Epithelial cell of esophagus (primary cell): ENCODE measurements at regions not wholly inside any gene's neighbourhood (a gene's known extent, or its start where the extent isn't known, plus 50 kb on each side); places are given as distances from the start of the nearest gene placed in this dataset.

Experiments
- DNase-seq: peaks from one replicate; pipeline ENCODE4 v3.0.0; 2010; ENCODE audit warnings: low read depth
- H3K4me3 ChIP-seq: 2 replicates; pipeline ENCODE4 v1.5.1; 2011; ENCODE audit warnings: mild to moderate bottlenecking, low read length, control low read depth
- TF ChIP-seq, protein P1 (sequence below): IDR thresholded peaks from 2 replicates; pipeline ENCODE4 v1.5.1; 2011; ENCODE audit warnings: low read depth, mild to moderate bottlenecking, low read length, control low read depth, inconsistent platforms; ENCODE audit not compliant: insufficient read depth; ENCODE audit errors: missing control alignments

DNA sequence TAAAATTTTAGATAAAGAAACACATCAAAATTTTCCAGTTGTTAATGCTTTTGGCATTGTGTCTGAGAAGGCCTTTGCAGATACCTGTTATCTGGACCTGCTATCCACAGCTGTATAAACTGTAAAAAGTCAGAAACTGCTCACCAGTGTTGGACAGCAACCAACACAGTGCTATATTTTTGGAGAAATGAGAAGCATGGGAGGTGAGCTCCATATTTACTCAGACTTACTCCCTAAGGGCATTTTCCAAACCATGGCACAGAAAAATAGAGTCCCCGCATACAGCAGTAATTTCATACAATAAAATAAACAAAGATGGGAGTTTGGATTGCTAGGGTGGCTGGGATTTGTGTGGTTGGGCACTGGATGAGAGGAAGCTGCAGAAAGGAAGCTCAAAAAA is 136.3 kb upstream of the GLI3 start:
- DNase-seq: no peak
- TF ChIP-seq, protein P1, sequence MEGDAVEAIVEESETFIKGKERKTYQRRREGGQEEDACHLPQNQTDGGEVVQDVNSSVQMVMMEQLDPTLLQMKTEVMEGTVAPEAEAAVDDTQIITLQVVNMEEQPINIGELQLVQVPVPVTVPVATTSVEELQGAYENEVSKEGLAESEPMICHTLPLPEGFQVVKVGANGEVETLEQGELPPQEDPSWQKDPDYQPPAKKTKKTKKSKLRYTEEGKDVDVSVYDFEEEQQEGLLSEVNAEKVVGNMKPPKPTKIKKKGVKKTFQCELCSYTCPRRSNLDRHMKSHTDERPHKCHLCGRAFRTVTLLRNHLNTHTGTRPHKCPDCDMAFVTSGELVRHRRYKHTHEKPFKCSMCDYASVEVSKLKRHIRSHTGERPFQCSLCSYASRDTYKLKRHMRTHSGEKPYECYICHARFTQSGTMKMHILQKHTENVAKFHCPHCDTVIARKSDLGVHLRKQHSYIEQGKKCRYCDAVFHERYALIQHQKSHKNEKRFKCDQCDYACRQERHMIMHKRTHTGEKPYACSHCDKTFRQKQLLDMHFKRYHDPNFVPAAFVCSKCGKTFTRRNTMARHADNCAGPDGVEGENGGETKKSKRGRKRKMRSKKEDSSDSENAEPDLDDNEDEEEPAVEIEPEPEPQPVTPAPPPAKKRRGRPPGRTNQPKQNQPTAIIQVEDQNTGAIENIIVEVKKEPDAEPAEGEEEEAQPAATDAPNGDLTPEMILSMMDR: no peak
- H3K4me3 ChIP-seq: no peak overlapping the region

DNA sequence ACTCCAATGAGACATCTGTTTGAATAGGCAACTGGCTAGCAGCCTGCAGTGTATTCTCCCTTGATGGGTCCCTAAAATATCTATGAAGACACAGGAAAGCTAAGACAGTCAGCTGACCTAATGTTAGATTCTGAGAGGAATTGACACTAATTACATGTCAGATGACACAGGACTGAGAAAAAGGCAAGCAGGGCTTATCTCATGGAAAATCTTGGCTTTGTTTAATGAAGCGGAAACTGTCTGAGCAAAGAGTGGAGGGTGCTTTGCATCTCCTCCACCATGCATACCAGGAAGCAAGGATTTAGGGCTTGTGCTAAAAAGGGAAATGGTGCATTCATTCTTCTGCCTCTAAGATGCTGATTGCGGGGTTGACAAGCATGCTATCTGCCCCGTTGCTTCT is 135.5 kb upstream of the GLI3 start:
- no peak for DNase-seq
- TF ChIP-seq, protein P1: no peak
- H3K4me3 ChIP-seq: no peak overlapping the region

DNA sequence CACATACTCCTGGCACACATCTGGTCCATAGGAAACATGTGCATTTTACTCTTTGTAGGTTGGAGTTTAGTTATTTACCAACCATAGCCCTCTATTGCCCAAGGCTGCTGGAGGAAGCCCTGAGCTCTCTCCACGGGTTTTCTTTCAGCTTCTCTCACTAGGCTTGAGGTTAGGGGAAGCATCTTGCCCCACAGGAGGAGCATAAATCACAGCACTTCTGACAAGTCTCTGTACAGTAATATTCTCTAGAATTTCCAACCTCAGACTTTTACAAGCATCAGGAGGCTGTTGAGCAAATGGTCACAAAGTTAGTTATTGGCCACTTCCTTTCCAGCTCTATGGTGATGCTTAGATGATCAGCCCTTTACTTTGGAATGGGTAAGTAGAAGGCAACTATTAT is 122.9 kb upstream of the GLI3 start:
- no peak overlapping the region for H3K4me3 ChIP-seq
- DNase-seq: no peak
- TF ChIP-seq, protein P1: no peak

DNA sequence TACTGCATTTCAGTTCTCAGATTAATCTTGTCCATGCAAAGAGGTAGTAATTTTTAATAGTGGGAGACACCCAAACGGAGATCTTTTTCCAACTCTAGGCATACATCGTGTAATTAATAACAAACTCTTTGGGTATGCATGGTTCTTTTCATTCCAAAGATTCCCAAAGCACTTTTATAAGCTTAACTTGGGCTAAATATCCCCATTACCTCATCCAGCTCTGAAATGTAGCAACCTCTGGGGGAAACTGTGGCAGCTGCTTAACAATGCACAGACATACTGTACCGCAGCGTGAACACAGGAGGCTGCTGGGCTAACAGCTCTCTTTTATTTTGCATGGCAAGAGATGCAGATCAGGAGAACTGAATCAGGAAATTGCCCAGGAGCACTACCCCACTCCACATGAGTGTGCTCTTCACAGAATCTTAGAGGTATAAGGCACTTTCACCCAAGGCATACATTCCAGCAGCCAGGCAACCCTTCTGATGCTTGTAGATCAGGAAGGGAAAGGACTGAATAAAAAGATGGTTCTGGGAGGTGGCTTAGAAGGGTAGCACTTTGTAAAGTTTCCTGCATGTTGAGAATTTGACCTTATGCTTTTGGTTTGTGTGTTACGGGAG is 114.4 kb upstream of the GLI3 start:
- TF ChIP-seq, protein P1: no peak
- no peak for DNase-seq
- no peak overlapping the region for H3K4me3 ChIP-seq

DNA sequence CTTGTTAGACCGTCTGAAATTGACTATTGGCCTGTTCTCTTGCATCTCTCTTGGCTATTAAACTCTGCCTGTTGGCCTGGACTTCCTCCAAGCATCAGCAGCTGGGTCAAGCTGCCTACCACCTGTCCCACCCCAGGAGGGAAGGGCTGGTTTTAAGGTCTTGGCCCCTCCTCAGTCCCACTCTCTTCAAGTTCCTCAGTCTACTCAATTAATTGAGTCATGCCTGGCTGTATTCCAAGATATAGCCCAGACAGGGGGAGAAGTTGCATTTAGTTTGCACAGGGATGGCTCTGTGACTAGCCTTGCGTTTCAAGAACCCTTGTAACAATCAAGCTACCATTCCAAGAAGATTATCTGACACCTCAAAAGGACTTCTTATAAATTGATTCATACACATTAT is 113.8 kb upstream of the GLI3 start:
- DNase-seq: no peak
- no peak overlapping the region for H3K4me3 ChIP-seq
- TF ChIP-seq, protein P1: no peak

DNA sequence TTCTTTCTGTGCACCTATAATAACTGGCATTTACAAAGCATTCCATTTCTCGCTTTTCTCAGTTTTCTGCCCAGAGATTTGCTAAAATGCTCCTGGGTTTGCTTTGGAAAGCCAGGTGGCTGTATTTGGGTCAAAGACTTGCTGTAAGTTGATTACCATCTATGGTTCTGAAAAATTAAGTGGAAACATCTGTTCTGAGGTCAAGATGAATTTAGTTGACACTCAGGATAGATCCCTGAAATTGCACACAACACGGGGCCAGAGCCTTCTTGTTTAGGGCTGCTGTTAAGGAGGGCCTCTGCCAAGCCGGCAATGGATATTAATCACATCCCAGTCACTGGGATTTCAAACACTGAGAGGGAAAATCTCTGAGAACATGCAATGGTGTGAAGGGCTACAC is 111.6 kb upstream of the GLI3 start:
- H3K4me3 ChIP-seq: no peak overlapping the region
- TF ChIP-seq, protein P1: no peak
- no peak for DNase-seq

DNA sequence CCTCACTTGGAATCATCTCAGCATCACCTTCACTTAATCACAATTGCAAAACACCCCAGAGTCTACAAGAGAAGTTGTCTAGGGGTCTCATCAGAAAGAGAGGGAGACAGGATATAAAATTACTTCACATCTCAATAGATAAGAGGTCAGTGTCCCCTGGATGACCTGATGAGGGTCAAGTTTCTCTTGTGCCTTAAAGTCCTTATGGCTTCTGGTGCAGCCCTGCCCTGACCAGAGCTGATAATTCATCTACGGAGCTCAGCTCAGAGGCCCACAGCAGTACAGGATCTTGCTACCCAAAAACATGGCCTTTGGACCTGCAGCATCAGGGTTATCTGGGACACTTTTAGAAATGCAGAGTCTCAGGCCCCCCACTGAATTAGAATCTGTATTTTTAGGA is 111.1 kb upstream of the GLI3 start:
- no peak for DNase-seq
- TF ChIP-seq, protein P1: no peak
- no peak overlapping the region for H3K4me3 ChIP-seq
